ENCODE measurements at regions not wholly inside any gene's neighbourhood (a gene's known extent, or its start where the extent isn't known, plus 50 kb on each side); places are given as distances from the start of the nearest gene placed in this dataset.

DNA sequence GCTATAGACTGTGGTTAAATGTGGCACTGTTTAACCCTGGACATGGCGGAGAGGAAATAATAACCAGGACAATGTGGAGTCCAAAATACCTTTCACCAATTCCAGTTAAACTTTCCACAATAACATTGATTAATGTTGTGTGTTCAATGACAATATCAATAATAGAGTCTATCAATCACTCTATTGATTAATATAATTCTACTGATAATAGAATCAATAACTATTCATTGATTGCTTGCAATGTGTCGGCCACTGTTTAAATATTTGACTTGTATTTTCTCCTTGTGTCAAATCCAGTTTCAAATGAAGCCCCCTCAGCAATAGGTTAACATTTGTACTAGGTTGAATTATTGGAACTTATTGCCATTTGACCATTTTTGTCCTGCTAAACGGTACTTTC, 187.0 kb downstream of the PTPN20 start:
- TF ChIP-seq, protein P1, sequence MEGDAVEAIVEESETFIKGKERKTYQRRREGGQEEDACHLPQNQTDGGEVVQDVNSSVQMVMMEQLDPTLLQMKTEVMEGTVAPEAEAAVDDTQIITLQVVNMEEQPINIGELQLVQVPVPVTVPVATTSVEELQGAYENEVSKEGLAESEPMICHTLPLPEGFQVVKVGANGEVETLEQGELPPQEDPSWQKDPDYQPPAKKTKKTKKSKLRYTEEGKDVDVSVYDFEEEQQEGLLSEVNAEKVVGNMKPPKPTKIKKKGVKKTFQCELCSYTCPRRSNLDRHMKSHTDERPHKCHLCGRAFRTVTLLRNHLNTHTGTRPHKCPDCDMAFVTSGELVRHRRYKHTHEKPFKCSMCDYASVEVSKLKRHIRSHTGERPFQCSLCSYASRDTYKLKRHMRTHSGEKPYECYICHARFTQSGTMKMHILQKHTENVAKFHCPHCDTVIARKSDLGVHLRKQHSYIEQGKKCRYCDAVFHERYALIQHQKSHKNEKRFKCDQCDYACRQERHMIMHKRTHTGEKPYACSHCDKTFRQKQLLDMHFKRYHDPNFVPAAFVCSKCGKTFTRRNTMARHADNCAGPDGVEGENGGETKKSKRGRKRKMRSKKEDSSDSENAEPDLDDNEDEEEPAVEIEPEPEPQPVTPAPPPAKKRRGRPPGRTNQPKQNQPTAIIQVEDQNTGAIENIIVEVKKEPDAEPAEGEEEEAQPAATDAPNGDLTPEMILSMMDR (IDR thresholded peaks at IDR 0.05; ENCODE audit: poor library complexity, severe bottlenecking) = no peak
- TF ChIP-seq POLR2AphosphoS5 (IDR thresholded peaks at IDR 0.05) (no peak), MXI1 (conservative IDR thresholded peaks at IDR 0.05; ENCODE audit: poor library complexity, severe bottlenecking) (no peak), EP300 (conservative IDR thresholded peaks at IDR 0.05; ENCODE audit: poor library complexity, severe bottlenecking) (no peak), EZH2 (IDR thresholded peaks at IDR 0.05; ENCODE audit: borderline replicate concordance, insufficient read depth, low read length, poor library complexity, severe bottlenecking) (no peak), RAD21 (conservative IDR thresholded peaks at IDR 0.05) (no peak)
- TF ChIP-seq, protein P2, sequence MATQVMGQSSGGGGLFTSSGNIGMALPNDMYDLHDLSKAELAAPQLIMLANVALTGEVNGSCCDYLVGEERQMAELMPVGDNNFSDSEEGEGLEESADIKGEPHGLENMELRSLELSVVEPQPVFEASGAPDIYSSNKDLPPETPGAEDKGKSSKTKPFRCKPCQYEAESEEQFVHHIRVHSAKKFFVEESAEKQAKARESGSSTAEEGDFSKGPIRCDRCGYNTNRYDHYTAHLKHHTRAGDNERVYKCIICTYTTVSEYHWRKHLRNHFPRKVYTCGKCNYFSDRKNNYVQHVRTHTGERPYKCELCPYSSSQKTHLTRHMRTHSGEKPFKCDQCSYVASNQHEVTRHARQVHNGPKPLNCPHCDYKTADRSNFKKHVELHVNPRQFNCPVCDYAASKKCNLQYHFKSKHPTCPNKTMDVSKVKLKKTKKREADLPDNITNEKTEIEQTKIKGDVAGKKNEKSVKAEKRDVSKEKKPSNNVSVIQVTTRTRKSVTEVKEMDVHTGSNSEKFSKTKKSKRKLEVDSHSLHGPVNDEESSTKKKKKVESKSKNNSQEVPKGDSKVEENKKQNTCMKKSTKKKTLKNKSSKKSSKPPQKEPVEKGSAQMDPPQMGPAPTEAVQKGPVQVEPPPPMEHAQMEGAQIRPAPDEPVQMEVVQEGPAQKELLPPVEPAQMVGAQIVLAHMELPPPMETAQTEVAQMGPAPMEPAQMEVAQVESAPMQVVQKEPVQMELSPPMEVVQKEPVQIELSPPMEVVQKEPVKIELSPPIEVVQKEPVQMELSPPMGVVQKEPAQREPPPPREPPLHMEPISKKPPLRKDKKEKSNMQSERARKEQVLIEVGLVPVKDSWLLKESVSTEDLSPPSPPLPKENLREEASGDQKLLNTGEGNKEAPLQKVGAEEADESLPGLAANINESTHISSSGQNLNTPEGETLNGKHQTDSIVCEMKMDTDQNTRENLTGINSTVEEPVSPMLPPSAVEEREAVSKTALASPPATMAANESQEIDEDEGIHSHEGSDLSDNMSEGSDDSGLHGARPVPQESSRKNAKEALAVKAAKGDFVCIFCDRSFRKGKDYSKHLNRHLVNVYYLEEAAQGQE (IDR thresholded peaks at IDR 0.05; ENCODE audit: borderline replicate concordance) = no peak

Data from neural cell (in vitro differentiated cells).